ENCODE measurements at regions not wholly inside any gene's neighbourhood (a gene's known extent, or its start where the extent isn't known, plus 50 kb on each side); places are given as distances from the start of the nearest gene placed in this dataset.

GRCh38 chr5:100726116-100726515 is 177.0 kb downstream of the ST8SIA4 start:
- Mint-ChIP-seq H3K36me3 (no peaks in the 10 kb centered on the region), H3K27me3 (peaks cover 2% of the 10 kb centered on the region), H3K9me3 (no peaks in the 10 kb centered on the region), H3K4me3 (no peak overlapping the region), H3K27ac (no peak overlapping the region), H3K4me1 (ENCODE audit: unreplicated experiment) (no peaks in the 10 kb centered on the region)
- TF ChIP-seq CTCF (conservative IDR thresholded peaks at IDR 0.05), result no peak
- no peak for DNase-seq (ENCODE audit: extremely low spot score, unreplicated experiment)

DNA sequence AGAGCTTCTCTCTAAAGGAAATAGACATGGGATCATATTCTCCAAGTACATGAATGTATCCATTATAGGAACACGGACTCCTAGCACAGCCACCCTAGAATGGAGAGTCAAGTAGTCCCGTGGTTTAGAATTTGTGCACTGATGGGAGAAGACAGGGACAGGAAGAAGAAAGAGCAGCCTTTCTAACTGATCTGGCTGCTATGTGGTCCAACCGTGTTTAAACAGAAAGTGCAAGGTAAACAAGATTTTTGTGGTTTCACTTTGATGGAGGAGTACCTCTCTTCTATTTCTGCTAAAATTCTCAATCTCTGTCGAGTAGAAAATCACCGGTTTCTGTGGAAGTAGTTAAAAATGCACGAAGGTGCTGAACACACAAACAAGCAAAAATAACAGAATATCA is 171.3 kb downstream of the ST8SIA4 start:
- Mint-ChIP-seq H3K27me3 (peaks cover 2% of the 10 kb centered on the region), H3K4me3 (no peak overlapping the region), H3K27ac (no peak overlapping the region), H3K9me3 (no peaks in the 10 kb centered on the region), H3K36me3 (no peaks in the 10 kb centered on the region), H3K4me1 (ENCODE audit: unreplicated experiment) (no peaks in the 10 kb centered on the region)
- no peak for DNase-seq (ENCODE audit: extremely low spot score, unreplicated experiment)
- no peak for TF ChIP-seq CTCF (conservative IDR thresholded peaks at IDR 0.05)

DNA sequence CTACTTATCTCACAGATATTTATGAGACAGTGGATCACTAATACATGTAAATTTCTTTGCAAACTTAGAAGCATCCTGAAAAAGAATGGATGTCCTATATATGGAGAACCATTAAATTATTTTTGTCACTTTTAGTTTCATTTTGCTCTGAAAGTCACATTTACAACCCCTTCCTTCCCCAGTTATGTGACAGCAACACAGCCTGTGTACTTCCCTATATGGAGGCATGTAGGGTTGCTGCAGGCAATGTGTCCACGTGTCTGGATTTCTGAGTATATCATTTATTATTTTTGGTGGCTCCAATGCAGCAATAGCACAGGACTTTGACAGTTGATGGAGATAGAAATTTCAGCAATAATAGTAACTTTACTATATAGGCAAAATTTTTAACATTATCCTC is 156.4 kb downstream of the ST8SIA4 start:
- DNase-seq (ENCODE audit: extremely low spot score, unreplicated experiment), result no peak
- Mint-ChIP-seq H3K4me3 (no peak overlapping the region), H3K9me3 (no peaks in the 10 kb centered on the region), H3K4me1 (ENCODE audit: unreplicated experiment) (peaks cover 5% of the 10 kb centered on the region), H3K27ac (no peak overlapping the region), H3K27me3 (peaks cover 3% of the 10 kb centered on the region), H3K36me3 (no peaks in the 10 kb centered on the region)
- no peak for TF ChIP-seq CTCF (conservative IDR thresholded peaks at IDR 0.05)

DNA sequence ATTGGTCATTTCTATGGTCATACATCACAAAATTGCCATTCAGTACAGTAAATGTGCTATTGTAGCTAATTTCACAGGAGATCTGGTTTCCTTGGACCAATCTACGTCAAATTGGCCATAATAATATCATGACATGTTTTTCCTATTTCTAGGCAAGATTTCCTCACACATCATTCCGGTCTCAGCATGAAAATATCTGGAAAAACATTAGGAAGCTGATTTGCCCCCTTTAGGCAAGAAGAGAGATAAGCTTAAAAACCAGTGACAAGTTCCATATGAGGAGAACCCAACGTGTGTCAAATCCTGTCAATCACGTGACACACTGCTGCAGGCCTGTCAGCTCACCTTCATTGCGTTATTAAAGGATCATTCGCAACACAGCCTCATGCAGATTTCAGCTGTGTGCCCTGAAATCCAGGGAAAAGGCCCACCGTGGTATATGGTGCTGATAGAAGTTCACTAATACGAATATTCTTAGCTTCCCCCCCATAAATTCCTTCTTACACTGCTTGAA is 153.3 kb downstream of the ST8SIA4 start:
- H3K4me3 Mint-ChIP-seq, result no peak overlapping the region
- peaks cover 8% of the 10 kb centered on the region for H3K27me3 Mint-ChIP-seq
- H3K27ac Mint-ChIP-seq, result no peak overlapping the region
- H3K9me3 Mint-ChIP-seq, result no peaks in the 10 kb centered on the region
- TF ChIP-seq CTCF (conservative IDR thresholded peaks at IDR 0.05), result no peak
- H3K4me1 Mint-ChIP-seq (ENCODE audit: unreplicated experiment), result peaks cover 6% of the 10 kb centered on the region
- DNase-seq (ENCODE audit: extremely low spot score, unreplicated experiment), result no peak
- H3K36me3 Mint-ChIP-seq, result no peaks in the 10 kb centered on the region

GRCh38 chr5:100755435-100755834 is 147.6 kb downstream of the ST8SIA4 start:
- H3K27me3 Mint-ChIP-seq, result peaks cover 26% of the 10 kb centered on the region
- TF ChIP-seq CTCF (conservative IDR thresholded peaks at IDR 0.05), result no peak
- no peak for DNase-seq (ENCODE audit: extremely low spot score, unreplicated experiment)
- no peaks in the 10 kb centered on the region for H3K9me3 Mint-ChIP-seq
- peaks cover 23% of the 10 kb centered on the region for H3K4me1 Mint-ChIP-seq (ENCODE audit: unreplicated experiment)
- H3K36me3 Mint-ChIP-seq, result no peaks in the 10 kb centered on the region
- no peak overlapping the region for H3K4me3 Mint-ChIP-seq
- H3K27ac Mint-ChIP-seq, result no peak overlapping the region

Data from type B pancreatic cell (in vitro differentiated cells).